IPS-NIHi11 (cell line): ENCODE measurements at regions not wholly inside any gene's neighbourhood (a gene's known extent, or its start where the extent isn't known, plus 50 kb on each side); places are given as distances from the start of the nearest gene placed in this dataset.
A peak's percentile ranks its signal among the peaks of the same experiment; 100 is the strongest.

Experiments used
- DNase-seq: peaks from one replicate; pipeline ENCODE4 v3.0.0; 2012; ENCODE audit warnings: mixed read lengths, low spot score

- peak; percentile 30 for DNase-seq
Measured at GRCh38 chr6:113089056-113089455, 741.9 kb downstream of the RFPL4B start.

- DNase-seq = no peak
Measured at GRCh38 chr6:113092795-113093194, 745.7 kb downstream of the RFPL4B start.

GRCh38 chr6:113094779-113095178 is 747.6 kb downstream of the RFPL4B start:
- DNase-seq = no peak

GRCh38 chr6:113095841-113096240 is 748.7 kb downstream of the RFPL4B start:
- DNase-seq = no peak

- no peak for DNase-seq
Measured at GRCh38 chr6:113102761-113103160, 754.4 kb upstream of the MARCKS start.

- DNase-seq = no peak
Measured at GRCh38 chr6:113103634-113104361, 753.3 kb upstream of the MARCKS start.

- DNase-seq = no peak
Measured at GRCh38 chr6:113104541-113104940, 752.6 kb upstream of the MARCKS start.

- DNase-seq = no peak
Measured at GRCh38 chr6:113104951-113105350, 752.2 kb upstream of the MARCKS start.

- no peak for DNase-seq
Measured at GRCh38 chr6:113110211-113110610, 746.9 kb upstream of the MARCKS start.

GRCh38 chr6:113111550-113111949 is 745.6 kb upstream of the MARCKS start:
- no peak for DNase-seq

GRCh38 chr6:113112086-113112485 is 745.1 kb upstream of the MARCKS start:
- DNase-seq = no peak

GRCh38 chr6:113115196-113115595 is 741.9 kb upstream of the MARCKS start:
- no peak for DNase-seq

GRCh38 chr6:113120224-113120581 is 736.9 kb upstream of the MARCKS start:
- no peak for DNase-seq

GRCh38 chr6:113120582-113121285 is 736.4 kb upstream of the MARCKS start:
- no peak for DNase-seq

GRCh38 chr6:113121571-113121970 is 735.6 kb upstream of the MARCKS start:
- DNase-seq = no peak

GRCh38 chr6:113122060-113122459 is 735.1 kb upstream of the MARCKS start:
- peak; percentile 52 for DNase-seq

GRCh38 chr6:113125626-113126025 is 731.5 kb upstream of the MARCKS start:
- DNase-seq = no peak

GRCh38 chr6:113127786-113128419 is 729.2 kb upstream of the MARCKS start:
- DNase-seq = no peak

GRCh38 chr6:113128661-113129060 is 728.5 kb upstream of the MARCKS start:
- no peak for DNase-seq

- DNase-seq = no peak
Measured at GRCh38 chr6:113129991-113130390, 727.2 kb upstream of the MARCKS start.

- peak; percentile 13 for DNase-seq
Measured at GRCh38 chr6:113137426-113137825, 719.7 kb upstream of the MARCKS start.

GRCh38 chr6:113140721-113141120 is 716.4 kb upstream of the MARCKS start:
- no peak for DNase-seq

GRCh38 chr6:113141901-113142300 is 715.2 kb upstream of the MARCKS start:
- DNase-seq = no peak
